ENCODE measurements at regions not wholly inside any gene's neighbourhood (a gene's known extent, or its start where the extent isn't known, plus 50 kb on each side); places are given as distances from the start of the nearest gene placed in this dataset.

DNA sequence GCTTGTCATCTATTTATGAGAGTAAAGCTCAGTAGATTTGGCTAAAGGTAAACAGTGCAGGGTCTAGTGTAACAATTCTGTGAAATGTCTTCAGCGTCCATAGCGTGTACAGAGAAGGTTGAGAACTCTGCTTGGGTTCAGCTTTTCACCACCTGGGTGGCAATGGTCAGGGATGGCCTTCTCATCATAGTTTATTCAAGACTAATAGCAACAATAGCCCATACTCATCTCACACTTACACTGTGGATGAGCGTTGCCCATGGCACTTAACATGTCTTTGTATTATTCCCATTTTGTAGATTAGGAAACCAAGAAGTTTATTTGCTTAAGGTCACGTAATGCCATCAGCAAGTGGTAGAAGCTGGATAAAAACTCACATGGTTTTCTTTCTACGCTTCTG, 106.8 kb upstream of the RND3 start:
- H3K4me1 Mint-ChIP-seq (ENCODE audit: low read depth, unreplicated experiment) = no peaks in the 10 kb centered on the region
- H3K4me3 Mint-ChIP-seq (ENCODE audit: unreplicated experiment) = no peak overlapping the region
- Histone ChIP-seq H3K27me3 (replicated peaks; ENCODE audit: control insufficient read depth, insufficient read depth, low read length) (no peaks in the 10 kb centered on the region), H3K9me3 (no peaks in the 10 kb centered on the region), H3K4me3 (ENCODE audit: low read depth, low read length) (no peak overlapping the region), H3K36me3 (ENCODE audit: control insufficient read depth, insufficient read depth, low read length) (no peaks in the 10 kb centered on the region), H3K4me1 (no peaks in the 10 kb centered on the region)
- POLR2A ChIA-PET = no interaction called here
- intact Hi-C loops (cut with micrococcal nuclease; ENCODE audit: unreplicated experiment) = no loop called here
- no peaks in the 10 kb centered on the region for H3K36me3 Mint-ChIP-seq (ENCODE audit: insufficient read depth, unreplicated experiment)
- TF ChIP-seq, protein P1, sequence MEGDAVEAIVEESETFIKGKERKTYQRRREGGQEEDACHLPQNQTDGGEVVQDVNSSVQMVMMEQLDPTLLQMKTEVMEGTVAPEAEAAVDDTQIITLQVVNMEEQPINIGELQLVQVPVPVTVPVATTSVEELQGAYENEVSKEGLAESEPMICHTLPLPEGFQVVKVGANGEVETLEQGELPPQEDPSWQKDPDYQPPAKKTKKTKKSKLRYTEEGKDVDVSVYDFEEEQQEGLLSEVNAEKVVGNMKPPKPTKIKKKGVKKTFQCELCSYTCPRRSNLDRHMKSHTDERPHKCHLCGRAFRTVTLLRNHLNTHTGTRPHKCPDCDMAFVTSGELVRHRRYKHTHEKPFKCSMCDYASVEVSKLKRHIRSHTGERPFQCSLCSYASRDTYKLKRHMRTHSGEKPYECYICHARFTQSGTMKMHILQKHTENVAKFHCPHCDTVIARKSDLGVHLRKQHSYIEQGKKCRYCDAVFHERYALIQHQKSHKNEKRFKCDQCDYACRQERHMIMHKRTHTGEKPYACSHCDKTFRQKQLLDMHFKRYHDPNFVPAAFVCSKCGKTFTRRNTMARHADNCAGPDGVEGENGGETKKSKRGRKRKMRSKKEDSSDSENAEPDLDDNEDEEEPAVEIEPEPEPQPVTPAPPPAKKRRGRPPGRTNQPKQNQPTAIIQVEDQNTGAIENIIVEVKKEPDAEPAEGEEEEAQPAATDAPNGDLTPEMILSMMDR (IDR thresholded peaks at IDR 0.05; ENCODE audit: insufficient read depth in 1 of 2, low read depth in 1 of 2, low read length in 1 of 2, severe bottlenecking in 1 of 2, unreplicated experiment in 1 of 2) = no peak
- no peaks in the 10 kb centered on the region for H3K9me3 Mint-ChIP-seq (ENCODE audit: unreplicated experiment)
- H3K27ac Mint-ChIP-seq (ENCODE audit: unreplicated experiment) = no peak overlapping the region
- no peaks in the 10 kb centered on the region for H3K27me3 Mint-ChIP-seq (ENCODE audit: insufficient read depth, unreplicated experiment)
- CTCF ChIA-PET = no interaction called here
- BruUV-seq (replicated peaks) = no TSS peak
- no peak for DNase-seq

DNA sequence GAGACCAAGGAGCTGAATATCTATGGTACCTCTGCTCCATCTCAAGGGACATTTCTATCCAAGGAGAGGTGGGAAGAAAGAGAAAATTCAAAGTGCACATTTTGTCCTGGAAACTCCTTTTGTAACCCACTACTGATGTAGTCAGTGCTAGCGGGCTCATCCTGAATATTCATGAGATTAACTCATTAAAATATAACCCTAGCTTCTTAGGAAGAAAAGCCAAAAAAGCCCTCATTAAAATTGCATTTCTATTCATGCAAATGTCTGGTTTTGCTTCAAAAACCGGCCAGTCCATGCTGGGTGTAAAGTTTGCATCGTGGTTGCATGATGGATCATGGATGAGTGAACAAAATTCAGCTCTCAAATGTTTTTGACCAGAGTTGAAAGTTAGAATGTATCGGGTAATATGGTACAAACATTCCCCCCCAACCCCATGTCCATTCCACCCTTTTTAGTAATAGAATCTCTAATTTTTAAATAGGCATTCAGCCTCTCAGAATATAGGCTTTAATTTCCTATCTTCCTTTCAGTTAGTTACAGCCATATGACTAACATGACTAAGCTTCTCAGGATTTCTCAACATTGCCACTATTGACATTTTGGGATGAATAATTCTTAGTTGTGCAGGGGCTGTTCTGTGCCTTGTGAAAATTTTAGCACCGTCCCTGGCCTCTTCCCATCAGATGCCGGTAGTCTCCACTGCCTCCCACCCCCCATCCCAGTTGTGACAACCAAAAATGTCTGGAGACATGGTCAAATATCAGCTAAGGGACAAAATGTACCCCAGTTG, 104.2 kb upstream of the RND3 start:
- Mint-ChIP-seq H3K4me1 (ENCODE audit: low read depth, unreplicated experiment) (no peaks in the 10 kb centered on the region), H3K36me3 (ENCODE audit: insufficient read depth, unreplicated experiment) (no peaks in the 10 kb centered on the region), H3K27me3 (ENCODE audit: insufficient read depth, unreplicated experiment) (no peaks in the 10 kb centered on the region), H3K27ac (ENCODE audit: unreplicated experiment) (no peak overlapping the region), H3K9me3 (ENCODE audit: unreplicated experiment) (no peaks in the 10 kb centered on the region), H3K4me3 (ENCODE audit: unreplicated experiment) (no peak overlapping the region)
- TF ChIP-seq, protein P1 (IDR thresholded peaks at IDR 0.05; ENCODE audit: insufficient read depth in 1 of 2, low read depth in 1 of 2, low read length in 1 of 2, severe bottlenecking in 1 of 2, unreplicated experiment in 1 of 2) = no peak
- ChIA-PET CTCF (no interaction called here), POLR2A (no interaction called here)
- no TSS peak for BruUV-seq (replicated peaks)
- H3K36me3 ChIP-seq (ENCODE audit: control insufficient read depth, insufficient read depth, low read length) = no peaks in the 10 kb centered on the region
- H3K4me3 ChIP-seq (ENCODE audit: low read depth, low read length) = no peak overlapping the region
- intact Hi-C loops (cut with micrococcal nuclease; ENCODE audit: unreplicated experiment) = no loop called here
- H3K9me3 ChIP-seq = no peaks in the 10 kb centered on the region
- H3K4me1 ChIP-seq = no peaks in the 10 kb centered on the region; the same call in 1 of the 2 replicates
- no peak for DNase-seq
- H3K27me3 ChIP-seq (replicated peaks; ENCODE audit: control insufficient read depth, insufficient read depth, low read length) = no peaks in the 10 kb centered on the region

DNA sequence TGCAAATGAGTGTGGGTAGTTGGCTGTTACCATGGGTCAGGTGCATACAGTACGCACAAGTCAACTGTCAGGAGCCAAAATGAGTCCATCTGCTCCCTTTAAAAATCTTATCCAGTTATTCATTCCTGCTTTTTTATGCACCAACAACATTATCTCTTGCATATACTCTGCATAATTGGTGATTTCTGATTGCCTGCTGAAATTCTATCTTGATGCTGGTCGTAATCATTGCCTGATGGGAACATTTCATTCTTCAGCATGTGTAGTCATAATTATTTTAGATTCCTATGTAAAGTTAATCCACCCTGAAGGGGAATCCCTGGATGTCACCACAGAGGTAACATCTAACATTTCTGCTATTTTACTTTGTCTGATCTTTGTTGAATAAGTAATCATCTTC, 102.2 kb upstream of the RND3 start:
- POLR2A ChIA-PET = no interaction called here
- DNase-seq = no peak
- no peak overlapping the region for H3K4me3 Mint-ChIP-seq (ENCODE audit: unreplicated experiment)
- H3K27ac Mint-ChIP-seq (ENCODE audit: unreplicated experiment) = no peak overlapping the region
- no peaks in the 10 kb centered on the region for H3K9me3 Mint-ChIP-seq (ENCODE audit: unreplicated experiment)
- intact Hi-C loops (cut with micrococcal nuclease; ENCODE audit: unreplicated experiment) = no loop called here
- Histone ChIP-seq H3K36me3 (ENCODE audit: control insufficient read depth, insufficient read depth, low read length) (no peaks in the 10 kb centered on the region), H3K27me3 (replicated peaks; ENCODE audit: control insufficient read depth, insufficient read depth, low read length) (no peaks in the 10 kb centered on the region), H3K4me3 (ENCODE audit: low read depth, low read length) (no peak overlapping the region), H3K9me3 (no peaks in the 10 kb centered on the region), H3K4me1 (no peaks in the 10 kb centered on the region; the same call in 1 of the 2 replicates)
- H3K36me3 Mint-ChIP-seq (ENCODE audit: insufficient read depth, unreplicated experiment) = no peaks in the 10 kb centered on the region
- TF ChIP-seq, protein P1 (IDR thresholded peaks at IDR 0.05; ENCODE audit: insufficient read depth in 1 of 2, low read depth in 1 of 2, low read length in 1 of 2, severe bottlenecking in 1 of 2, unreplicated experiment in 1 of 2) = no peak
- CTCF ChIA-PET = no interaction called here
- no peaks in the 10 kb centered on the region for H3K4me1 Mint-ChIP-seq (ENCODE audit: low read depth, unreplicated experiment)
- H3K27me3 Mint-ChIP-seq (ENCODE audit: insufficient read depth, unreplicated experiment) = no peaks in the 10 kb centered on the region
- no TSS peak for BruUV-seq (replicated peaks)
